ENCODE measurements at regions not wholly inside any gene's neighbourhood (a gene's known extent, or its start where the extent isn't known, plus 50 kb on each side); places are given as distances from the start of the nearest gene placed in this dataset.

DNA sequence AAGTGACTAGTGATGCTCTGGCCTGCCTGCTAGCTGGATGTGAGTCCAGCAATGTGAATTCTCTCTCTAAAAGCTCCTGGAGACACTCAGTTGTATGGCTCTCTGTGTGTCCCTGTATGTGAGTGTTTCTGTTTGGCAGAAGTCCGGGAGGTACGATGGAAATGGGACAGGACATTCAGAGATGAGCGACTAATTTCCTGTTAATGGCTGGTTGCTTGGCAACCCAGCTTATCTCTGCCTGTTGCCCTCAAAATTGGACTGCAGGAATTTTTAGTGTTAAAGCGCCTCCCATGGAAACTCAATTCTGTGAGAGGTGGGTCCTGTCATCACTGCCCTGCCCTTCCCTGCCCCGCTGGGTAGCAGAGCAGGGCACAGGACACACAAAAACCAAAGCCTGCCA lies 136.8 kb upstream of the LRFN2 start (continued):
- TF ChIP-seq, protein P1, sequence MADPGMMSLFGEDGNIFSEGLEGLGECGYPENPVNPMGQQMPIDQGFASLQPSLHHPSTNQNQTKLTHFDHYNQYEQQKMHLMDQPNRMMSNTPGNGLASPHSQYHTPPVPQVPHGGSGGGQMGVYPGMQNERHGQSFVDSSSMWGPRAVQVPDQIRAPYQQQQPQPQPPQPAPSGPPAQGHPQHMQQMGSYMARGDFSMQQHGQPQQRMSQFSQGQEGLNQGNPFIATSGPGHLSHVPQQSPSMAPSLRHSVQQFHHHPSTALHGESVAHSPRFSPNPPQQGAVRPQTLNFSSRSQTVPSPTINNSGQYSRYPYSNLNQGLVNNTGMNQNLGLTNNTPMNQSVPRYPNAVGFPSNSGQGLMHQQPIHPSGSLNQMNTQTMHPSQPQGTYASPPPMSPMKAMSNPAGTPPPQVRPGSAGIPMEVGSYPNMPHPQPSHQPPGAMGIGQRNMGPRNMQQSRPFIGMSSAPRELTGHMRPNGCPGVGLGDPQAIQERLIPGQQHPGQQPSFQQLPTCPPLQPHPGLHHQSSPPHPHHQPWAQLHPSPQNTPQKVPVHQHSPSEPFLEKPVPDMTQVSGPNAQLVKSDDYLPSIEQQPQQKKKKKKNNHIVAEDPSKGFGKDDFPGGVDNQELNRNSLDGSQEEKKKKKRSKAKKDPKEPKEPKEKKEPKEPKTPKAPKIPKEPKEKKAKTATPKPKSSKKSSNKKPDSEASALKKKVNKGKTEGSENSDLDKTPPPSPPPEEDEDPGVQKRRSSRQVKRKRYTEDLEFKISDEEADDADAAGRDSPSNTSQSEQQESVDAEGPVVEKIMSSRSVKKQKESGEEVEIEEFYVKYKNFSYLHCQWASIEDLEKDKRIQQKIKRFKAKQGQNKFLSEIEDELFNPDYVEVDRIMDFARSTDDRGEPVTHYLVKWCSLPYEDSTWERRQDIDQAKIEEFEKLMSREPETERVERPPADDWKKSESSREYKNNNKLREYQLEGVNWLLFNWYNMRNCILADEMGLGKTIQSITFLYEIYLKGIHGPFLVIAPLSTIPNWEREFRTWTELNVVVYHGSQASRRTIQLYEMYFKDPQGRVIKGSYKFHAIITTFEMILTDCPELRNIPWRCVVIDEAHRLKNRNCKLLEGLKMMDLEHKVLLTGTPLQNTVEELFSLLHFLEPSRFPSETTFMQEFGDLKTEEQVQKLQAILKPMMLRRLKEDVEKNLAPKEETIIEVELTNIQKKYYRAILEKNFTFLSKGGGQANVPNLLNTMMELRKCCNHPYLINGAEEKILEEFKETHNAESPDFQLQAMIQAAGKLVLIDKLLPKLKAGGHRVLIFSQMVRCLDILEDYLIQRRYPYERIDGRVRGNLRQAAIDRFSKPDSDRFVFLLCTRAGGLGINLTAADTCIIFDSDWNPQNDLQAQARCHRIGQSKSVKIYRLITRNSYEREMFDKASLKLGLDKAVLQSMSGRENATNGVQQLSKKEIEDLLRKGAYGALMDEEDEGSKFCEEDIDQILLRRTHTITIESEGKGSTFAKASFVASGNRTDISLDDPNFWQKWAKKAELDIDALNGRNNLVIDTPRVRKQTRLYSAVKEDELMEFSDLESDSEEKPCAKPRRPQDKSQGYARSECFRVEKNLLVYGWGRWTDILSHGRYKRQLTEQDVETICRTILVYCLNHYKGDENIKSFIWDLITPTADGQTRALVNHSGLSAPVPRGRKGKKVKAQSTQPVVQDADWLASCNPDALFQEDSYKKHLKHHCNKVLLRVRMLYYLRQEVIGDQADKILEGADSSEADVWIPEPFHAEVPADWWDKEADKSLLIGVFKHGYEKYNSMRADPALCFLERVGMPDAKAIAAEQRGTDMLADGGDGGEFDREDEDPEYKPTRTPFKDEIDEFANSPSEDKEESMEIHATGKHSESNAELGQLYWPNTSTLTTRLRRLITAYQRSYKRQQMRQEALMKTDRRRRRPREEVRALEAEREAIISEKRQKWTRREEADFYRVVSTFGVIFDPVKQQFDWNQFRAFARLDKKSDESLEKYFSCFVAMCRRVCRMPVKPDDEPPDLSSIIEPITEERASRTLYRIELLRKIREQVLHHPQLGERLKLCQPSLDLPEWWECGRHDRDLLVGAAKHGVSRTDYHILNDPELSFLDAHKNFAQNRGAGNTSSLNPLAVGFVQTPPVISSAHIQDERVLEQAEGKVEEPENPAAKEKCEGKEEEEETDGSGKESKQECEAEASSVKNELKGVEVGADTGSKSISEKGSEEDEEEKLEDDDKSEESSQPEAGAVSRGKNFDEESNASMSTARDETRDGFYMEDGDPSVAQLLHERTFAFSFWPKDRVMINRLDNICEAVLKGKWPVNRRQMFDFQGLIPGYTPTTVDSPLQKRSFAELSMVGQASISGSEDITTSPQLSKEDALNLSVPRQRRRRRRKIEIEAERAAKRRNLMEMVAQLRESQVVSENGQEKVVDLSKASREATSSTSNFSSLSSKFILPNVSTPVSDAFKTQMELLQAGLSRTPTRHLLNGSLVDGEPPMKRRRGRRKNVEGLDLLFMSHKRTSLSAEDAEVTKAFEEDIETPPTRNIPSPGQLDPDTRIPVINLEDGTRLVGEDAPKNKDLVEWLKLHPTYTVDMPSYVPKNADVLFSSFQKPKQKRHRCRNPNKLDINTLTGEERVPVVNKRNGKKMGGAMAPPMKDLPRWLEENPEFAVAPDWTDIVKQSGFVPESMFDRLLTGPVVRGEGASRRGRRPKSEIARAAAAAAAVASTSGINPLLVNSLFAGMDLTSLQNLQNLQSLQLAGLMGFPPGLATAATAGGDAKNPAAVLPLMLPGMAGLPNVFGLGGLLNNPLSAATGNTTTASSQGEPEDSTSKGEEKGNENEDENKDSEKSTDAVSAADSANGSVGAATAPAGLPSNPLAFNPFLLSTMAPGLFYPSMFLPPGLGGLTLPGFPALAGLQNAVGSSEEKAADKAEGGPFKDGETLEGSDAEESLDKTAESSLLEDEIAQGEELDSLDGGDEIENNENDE (IDR thresholded peaks at IDR 0.05; ENCODE audit: insufficient replicate concordance, low read length), result no peak
- TF ChIP-seq BCL11A (IDR thresholded peaks at IDR 0.05; ENCODE audit: low read depth in 2 of 2, low read length in 2 of 2) (no peak), SIX5 (IDR thresholded peaks at IDR 0.05; ENCODE audit: low read depth, low read length) (no peak), KDM4A (IDR thresholded peaks at IDR 0.05; ENCODE audit: low read depth, low read length, severe bottlenecking) (no peak), CTBP2 (IDR thresholded peaks at IDR 0.05; ENCODE audit: borderline replicate concordance, insufficient read depth, insufficient read length, low read length) (no peak), NANOG (IDR thresholded peaks at IDR 0.05; ENCODE audit: insufficient read depth, low read depth, low read length, poor library complexity, severe bottlenecking) (no peak)
